ENCODE measurements at regions not wholly inside any gene's neighbourhood (a gene's known extent, or its start where the extent isn't known, plus 50 kb on each side); places are given as distances from the start of the nearest gene placed in this dataset.
A peak's percentile ranks its signal among the peaks of the same experiment; 100 is the strongest.

GRCh38 chr22:27495325-27495724 is 306.2 kb downstream of the MN1 start:
- Histone ChIP-seq H3K36me3 (ENCODE audit: insufficient read depth, low read length) (no peaks in the 10 kb centered on the region), H2AFZ (ENCODE audit: low read depth, low read length) (no peak overlapping the region), H3K4me3 (ENCODE audit: insufficient read depth, low read depth, low read length) (no peak overlapping the region), H3K4me1 (ENCODE audit: insufficient read depth, low read length) (peaks cover 3% of the 10 kb centered on the region), H3K79me2 (ENCODE audit: insufficient read depth, low read length) (no peaks in the 10 kb centered on the region), H4K20me1 (ENCODE audit: insufficient read depth, low read length) (no peaks in the 10 kb centered on the region), H3K4me2 (ENCODE audit: low read length) (no peak overlapping the region), H3K27ac (ENCODE audit: low read depth, low read length) (no peak overlapping the region), H3K9me3 (ENCODE audit: insufficient read depth, low read depth, low read length) (peaks cover 5% of the 10 kb centered on the region), H3K9ac (ENCODE audit: low read length) (no peak overlapping the region), H3K27me3 (ENCODE audit: insufficient read depth, low read length) (no peaks in the 10 kb centered on the region)
- peaks cover 6% of the 10 kb centered on the region for H3K9me3 Mint-ChIP-seq (ENCODE audit: unreplicated experiment)
- DNase-seq (ENCODE audit: low read depth) (no peak), FAIRE-seq (no peak)
- H3K4me3 Mint-ChIP-seq (ENCODE audit: unreplicated experiment), result no peak overlapping the region
- no peak for TF ChIP-seq CTCF (IDR thresholded peaks at IDR 0.05; ENCODE audit: insufficient read depth, low read depth, low read length)
- TF ChIP-seq EZH2 (IDR thresholded peaks at IDR 0.05; ENCODE audit: insufficient read depth, low read length), result no peak
- H3K36me3 Mint-ChIP-seq (ENCODE audit: low read depth, unreplicated experiment), result no peaks in the 10 kb centered on the region
- no peak overlapping the region for H3K27ac Mint-ChIP-seq (ENCODE audit: unreplicated experiment)
- H3K4me1 Mint-ChIP-seq (ENCODE audit: low read depth, unreplicated experiment), result peaks cover 7% of the 10 kb centered on the region
- H3K27me3 Mint-ChIP-seq (ENCODE audit: low read depth, unreplicated experiment), result peaks cover 6% of the 10 kb centered on the region

- H3K4me2 ChIP-seq (ENCODE audit: low read length), result no peak overlapping the region
- peaks cover 3% of the 10 kb centered on the region for H3K4me1 ChIP-seq (ENCODE audit: insufficient read depth, low read length)
- H3K27me3 ChIP-seq (ENCODE audit: insufficient read depth, low read length), result no peaks in the 10 kb centered on the region
- H3K9me3 Mint-ChIP-seq (ENCODE audit: unreplicated experiment), result peaks cover 3% of the 10 kb centered on the region
- H3K4me3 ChIP-seq (ENCODE audit: insufficient read depth, low read depth, low read length), result no peak overlapping the region
- no peaks in the 10 kb centered on the region for H3K36me3 ChIP-seq (ENCODE audit: insufficient read depth, low read length)
- H3K9me3 ChIP-seq (ENCODE audit: insufficient read depth, low read depth, low read length), result peaks cover 2% of the 10 kb centered on the region
- H3K79me2 ChIP-seq (ENCODE audit: insufficient read depth, low read length), result no peaks in the 10 kb centered on the region
- no peak for TF ChIP-seq EZH2 (IDR thresholded peaks at IDR 0.05; ENCODE audit: insufficient read depth, low read length)
- no peak for TF ChIP-seq CTCF (IDR thresholded peaks at IDR 0.05; ENCODE audit: insufficient read depth, low read depth, low read length)
- no peaks in the 10 kb centered on the region for H3K36me3 Mint-ChIP-seq (ENCODE audit: low read depth, unreplicated experiment)
- H3K9ac ChIP-seq (ENCODE audit: low read length), result no peak overlapping the region
- no peak for DNase-seq (ENCODE audit: low read depth)
- no peak for FAIRE-seq
- peaks cover 7% of the 10 kb centered on the region for H3K4me1 Mint-ChIP-seq (ENCODE audit: low read depth, unreplicated experiment)
- H2AFZ ChIP-seq (ENCODE audit: low read depth, low read length), result no peak overlapping the region
- peaks cover 6% of the 10 kb centered on the region for H3K27me3 Mint-ChIP-seq (ENCODE audit: low read depth, unreplicated experiment)
- H3K4me3 Mint-ChIP-seq (ENCODE audit: unreplicated experiment), result no peak overlapping the region
- H4K20me1 ChIP-seq (ENCODE audit: insufficient read depth, low read length), result no peaks in the 10 kb centered on the region
- no peak overlapping the region for H3K27ac Mint-ChIP-seq (ENCODE audit: unreplicated experiment)
- H3K27ac ChIP-seq (ENCODE audit: low read depth, low read length), result no peak overlapping the region
These were observed 302.4 kb downstream of the MN1 start for GRCh38 chr22:27499121-27499520.

- no peaks in the 10 kb centered on the region for H4K20me1 ChIP-seq (ENCODE audit: insufficient read depth, low read length)
- H3K4me1 ChIP-seq (ENCODE audit: insufficient read depth, low read length), result peaks cover 3% of the 10 kb centered on the region
- H3K36me3 Mint-ChIP-seq (ENCODE audit: low read depth, unreplicated experiment), result no peaks in the 10 kb centered on the region
- peaks cover 3% of the 10 kb centered on the region for H3K9me3 Mint-ChIP-seq (ENCODE audit: unreplicated experiment)
- H3K9ac ChIP-seq (ENCODE audit: low read length), result no peak overlapping the region
- no peak overlapping the region for H3K27ac ChIP-seq (ENCODE audit: low read depth, low read length)
- H3K27ac Mint-ChIP-seq (ENCODE audit: unreplicated experiment), result no peak overlapping the region
- no peak overlapping the region for H3K4me3 ChIP-seq (ENCODE audit: insufficient read depth, low read depth, low read length)
- peak overlapping the region; percentile 34 for H2AFZ ChIP-seq (ENCODE audit: low read depth, low read length)
- FAIRE-seq (no peak), DNase-seq (ENCODE audit: low read depth) (no peak)
- no peak overlapping the region for H3K4me3 Mint-ChIP-seq (ENCODE audit: unreplicated experiment)
- H3K79me2 ChIP-seq (ENCODE audit: insufficient read depth, low read length), result no peaks in the 10 kb centered on the region
- peaks cover 4% of the 10 kb centered on the region for H3K4me1 Mint-ChIP-seq (ENCODE audit: low read depth, unreplicated experiment)
- no peaks in the 10 kb centered on the region for H3K27me3 ChIP-seq (ENCODE audit: insufficient read depth, low read length)
- H3K27me3 Mint-ChIP-seq (ENCODE audit: low read depth, unreplicated experiment), result peaks cover 7% of the 10 kb centered on the region
- H3K9me3 ChIP-seq (ENCODE audit: insufficient read depth, low read depth, low read length), result peaks cover 2% of the 10 kb centered on the region
- H3K4me2 ChIP-seq (ENCODE audit: low read length), result no peak overlapping the region
- TF ChIP-seq EZH2 (IDR thresholded peaks at IDR 0.05; ENCODE audit: insufficient read depth, low read length), result no peak
- TF ChIP-seq CTCF (IDR thresholded peaks at IDR 0.05; ENCODE audit: insufficient read depth, low read depth, low read length), result no peak
- no peaks in the 10 kb centered on the region for H3K36me3 ChIP-seq (ENCODE audit: insufficient read depth, low read length)
These were observed 300.2 kb downstream of the MN1 start for GRCh38 chr22:27501191-27501936.

All from astrocyte (in vitro differentiated cells and primary cell).